GM23338 (cell line): ENCODE measurements at regions not wholly inside any gene's neighbourhood (a gene's known extent, or its start where the extent isn't known, plus 50 kb on each side); places are given as distances from the start of the nearest gene placed in this dataset.

ENCODE experiments used
- ATAC-seq: fragments of 200-7000 bp; cut with Tn5 transposase; 3 replicates; pipeline ENCODE4 v1.9.1; 2020
- DNase-seq: peaks from one replicate; pipeline ENCODE4 v3.0.0-alpha.2; 2015; ENCODE audit warnings: low spot score
- H2AFZ ChIP-seq: fragments of 200-600 bp; sonication (generic); 2 replicates; pipeline ENCODE4 v1.8.0; 2016; ENCODE audit warnings: antibody characterized with exemption, mild to moderate bottlenecking, moderate library complexity
- H3F3A ChIP-seq: fragments of 200-600 bp; sonication (generic); replicated peaks from 2 replicates; pipeline ENCODE4 v1.8.0; 2017; ENCODE audit warnings: antibody characterized with exemption, mixed run types, low read depth
- H3K27ac ChIP-seq: fragments of 200-600 bp; sonication (generic); 2 replicates; pipeline ENCODE4 v1.6.1; 2016; ENCODE audit warnings: low read depth
- H3K27me3 ChIP-seq: fragments of 200-600 bp; sonication (generic); 2 replicates; pipeline ENCODE4 v1.8.0; 2016; ENCODE audit warnings: mild to moderate bottlenecking, mixed run types, moderate library complexity; ENCODE audit not compliant: insufficient read depth
- H3K36me3 ChIP-seq: fragments of 200-600 bp; sonication (generic); 2 replicates; pipeline ENCODE4 v1.8.0; 2016; ENCODE audit warnings: mild to moderate bottlenecking; ENCODE audit not compliant: insufficient read depth
- H3K4me1 ChIP-seq: fragments of 200-600 bp; sonication (generic); 2 replicates; pipeline ENCODE4 v1.8.0; 2016; ENCODE audit warnings: mild to moderate bottlenecking, moderate library complexity; ENCODE audit not compliant: insufficient read depth
- H3K4me2 ChIP-seq: fragments of 200-600 bp; sonication (generic); 2 replicates; pipeline ENCODE4 v1.7.1; 2017; ENCODE audit warnings: mixed run types
- H3K4me3 ChIP-seq: fragments of 200-600 bp; sonication (generic); 2 replicates; pipeline ENCODE4 v1.6.1; 2016; ENCODE audit warnings: mixed run types
- H3K79me2 ChIP-seq: fragments of 200-600 bp; sonication (generic); replicated peaks from 2 replicates; pipeline ENCODE4 v1.8.0; 2017; ENCODE audit warnings: mild to moderate bottlenecking; ENCODE audit not compliant: insufficient read depth
- H3K9me2 ChIP-seq: fragments of 200-600 bp; sonication (generic); 2 replicates; pipeline ENCODE4 v1.8.0; 2017; ENCODE audit not compliant: insufficient read depth
- H4K20me1 ChIP-seq: fragments of 200-600 bp; sonication (generic); replicated peaks from 2 replicates; pipeline ENCODE4 v1.8.0; 2017; ENCODE audit warnings: mild to moderate bottlenecking; ENCODE audit not compliant: insufficient read depth
- H3K27ac Mint-ChIP-seq: 2 replicates; pipeline ENCODE4 v1.8.0; 2020; ENCODE audit warnings: inconsistent platforms, mild to moderate bottlenecking, moderate library complexity, mixed read lengths
- H3K27me3 Mint-ChIP-seq: 3 replicates; pipeline ENCODE4 v1.8.0; 2022; ENCODE audit warnings: low read depth, mild to moderate bottlenecking, moderate library complexity, mixed read lengths, inconsistent platforms; ENCODE audit not compliant: insufficient read depth, poor library complexity
- H3K36me3 Mint-ChIP-seq: 3 replicates; pipeline ENCODE4 v1.8.0; 2021; ENCODE audit warnings: low read depth, mild to moderate bottlenecking, inconsistent platforms, moderate library complexity, mixed read lengths
- H3K4me1 Mint-ChIP-seq: 3 replicates; pipeline ENCODE4 v1.8.0; 2020; ENCODE audit warnings: mild to moderate bottlenecking, inconsistent platforms, mixed read lengths
- H3K4me3 Mint-ChIP-seq: 3 replicates; pipeline ENCODE4 v1.8.0; 2021; ENCODE audit warnings: moderate library complexity, mild to moderate bottlenecking, inconsistent platforms, mixed read lengths
- H3K9me3 Mint-ChIP-seq: 3 replicates; pipeline ENCODE4 v1.8.0; 2020; ENCODE audit warnings: moderate library complexity, mild to moderate bottlenecking, inconsistent platforms, mixed read lengths
- CREB1 ChIP-seq: fragments of 250-450 bp; sonication (Bioruptor Pico); IDR thresholded peaks from 2 replicates; pipeline ENCODE4 v1.5.0; 2020; ENCODE audit warnings: low read depth, mild to moderate bottlenecking, moderate library complexity
- ETS1 ChIP-seq: IDR thresholded peaks from 2 replicates; pipeline ENCODE4 v1.6.1; 2016; ENCODE audit warnings: antibody characterized with exemption
- EZH2 ChIP-seq: fragments of 200-600 bp; sonication (generic); IDR thresholded peaks from one replicate; pipeline ENCODE4 v1.8.0; 2017; ENCODE audit warnings: antibody characterized with exemption, mild to moderate bottlenecking, low read depth; ENCODE audit not compliant: unreplicated experiment
- EZH2phosphoT487 ChIP-seq: fragments of 200-600 bp; sonication (generic); IDR thresholded peaks from one replicate; pipeline ENCODE4 v1.8.1; 2018; ENCODE audit warnings: antibody characterized with exemption; ENCODE audit not compliant: unreplicated experiment
- JUNB ChIP-seq: IDR thresholded peaks from one replicate; pipeline ENCODE4 v1.6.1; 2016; ENCODE audit warnings: antibody characterized with exemption; ENCODE audit not compliant: unreplicated experiment
- NANOG ChIP-seq: IDR thresholded peaks from 2 replicates; pipeline ENCODE4 v1.6.1; 2016; ENCODE audit warnings: antibody characterized with exemption, borderline replicate concordance
- POLR2AphosphoS5 ChIP-seq: IDR thresholded peaks from 2 replicates; pipeline ENCODE4 v1.6.1; 2016; ENCODE audit warnings: antibody characterized with exemption, low read depth
- REST ChIP-seq: IDR thresholded peaks from one replicate; pipeline ENCODE4 v1.6.1; 2018; ENCODE audit warnings: antibody characterized with exemption; ENCODE audit not compliant: unreplicated experiment
- STAT1 ChIP-seq: IDR thresholded peaks from one replicate; pipeline ENCODE4 v1.6.1; 2016; ENCODE audit warnings: antibody characterized with exemption; ENCODE audit not compliant: unreplicated experiment
- ZNF114 ChIP-seq: fragments of 250-450 bp; sonication (Bioruptor Pico); IDR thresholded peaks from 2 replicates; pipeline ENCODE4 v1.5.0; 2020; ENCODE audit warnings: mild to moderate bottlenecking, moderate library complexity
- ZNF331 ChIP-seq: fragments of 250-450 bp; sonication (Bioruptor Pico); IDR thresholded peaks from 2 replicates; pipeline ENCODE4 v1.5.0; 2020; ENCODE audit warnings: low read depth, mild to moderate bottlenecking, moderate library complexity

- TF ChIP-seq REST (no peak), EZH2phosphoT487 (no peak), STAT1 (no peak), POLR2AphosphoS5 (no peak), ETS1 (no peak), NANOG (no peak), EZH2 (no peak), ZNF114 (no peak), JUNB (no peak)
Observed at GRCh38 chr12:77401770-77402081, 336.4 kb upstream of the E2F7 start (continued).

- H3K36me3 Mint-ChIP-seq, result no peaks in the 10 kb centered on the region
- peaks cover 11% of the 10 kb centered on the region for H3K4me1 ChIP-seq
- ATAC-seq, result no peak
- H3K9me3 Mint-ChIP-seq, result no peaks in the 10 kb centered on the region
- H3K4me3 ChIP-seq, result no peak overlapping the region
- no peaks in the 10 kb centered on the region for H3K27me3 ChIP-seq
- TF ChIP-seq ETS1, result no peak
- no peak for TF ChIP-seq EZH2
- TF ChIP-seq ZNF331 (CRISPR knock-in tag), result no peak
- TF ChIP-seq POLR2AphosphoS5, result no peak
- no peak for TF ChIP-seq EZH2phosphoT487
- TF ChIP-seq CREB1 (CRISPR knock-in tag), result no peak
- H3F3A ChIP-seq, result no peaks in the 10 kb centered on the region
- H3K27me3 Mint-ChIP-seq, result peaks cover 3% of the 10 kb centered on the region
- H3K9me2 ChIP-seq, result no peaks in the 10 kb centered on the region
- no peak overlapping the region for H3K27ac Mint-ChIP-seq
- H3K4me3 Mint-ChIP-seq, result no peak overlapping the region
- no peak overlapping the region for H3K27ac ChIP-seq
- no peak overlapping the region for H2AFZ ChIP-seq
- no peaks in the 10 kb centered on the region for H3K36me3 ChIP-seq
- peaks cover 11% of the 10 kb centered on the region for H3K4me1 Mint-ChIP-seq
- no peaks in the 10 kb centered on the region for H3K79me2 ChIP-seq
- no peak overlapping the region for H3K4me2 ChIP-seq
- DNase-seq, result no peak
- no peaks in the 10 kb centered on the region for H4K20me1 ChIP-seq
Observed at GRCh38 chr12:77401064-77401769, 335.8 kb upstream of the E2F7 start.
